Heart left ventricle (tissue), 13 donors: ENCODE measurements at regions not wholly inside any gene's neighbourhood (a gene's known extent, or its start where the extent isn't known, plus 50 kb on each side); places are given as distances from the start of the nearest gene placed in this dataset.

Experiments used
- POLR2A ChIP-seq, 2 donors: fragments of 450-650 bp; IDR thresholded peaks; one replicate each; pipeline ENCODE4 v1.6.1; 2017; ENCODE audit warnings: antibody characterized with exemption in 2 of 2, mild to moderate bottlenecking in 2 of 2, moderate library complexity in 2 of 2
- TF ChIP-seq, protein P1 (sequence below), 12 donors: fragments of 200-600 bp; sonication (generic) in 4 of 12; IDR thresholded peaks; one replicate each; pipeline versions ENCODE4 v1.5.0 to v1.8.0; 2018 to 2022; ENCODE audit warnings: antibody characterized with exemption in 12 of 12, mild to moderate bottlenecking in 5 of 12
- donor health status: ischemic (EF 13 %, LVEDD 7.1; RV severe dilation, severe dysfunction).
- donor health status: DM: no; HTN: yes; CAD: no.
- donor health status: DM: no; HTN: no; CAD: no.
- donor health status: ischemic (EF 25% LVEDD 6.9; RV normal size, moderate dysfunction).
- donor health status: ischemic (EF 25% LVEDD 5.7; RV mildly dilated, moderate dysfunction).
- donor health status: ischemic (EF 35%, LVEDD 5.7; RV mildly dilated, moderate dysfunction).
- donor health status: nonischemic (EF 11% LVEDD 7.7; RV severe dilation, severe dysfunction).
- donor health status: DM: yes; HTN: yes; CAD: no.
- donor health status: PGD.
- donor health status: ischemic (EF 29% LVEDD 5.4; RV normal size, mild dysfunction).
- donor health status: nonischemic (EF 23%, LVEDD 6.1; RV moderate dilation, normal function).

DNA sequence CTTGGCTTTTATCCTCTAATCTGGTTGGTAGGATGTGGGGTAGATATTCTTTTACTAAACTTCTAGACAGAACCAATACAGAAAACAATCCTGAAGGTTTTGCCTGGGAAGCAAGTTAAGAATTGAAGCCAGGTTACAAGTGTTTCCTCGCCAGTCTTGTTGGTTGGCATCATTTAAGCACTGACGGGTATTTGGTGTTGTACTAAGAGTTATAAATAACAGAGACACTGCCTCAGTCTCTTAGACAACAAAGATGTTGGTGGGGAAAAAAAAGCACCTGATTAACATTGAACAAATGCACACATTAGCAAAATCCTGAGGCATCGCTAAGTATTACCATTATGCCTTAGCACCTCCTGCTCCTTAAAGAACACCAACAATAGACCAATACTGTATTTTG lies 272.2 kb downstream of the BRINP2 start:
- TF ChIP-seq, protein P1, sequence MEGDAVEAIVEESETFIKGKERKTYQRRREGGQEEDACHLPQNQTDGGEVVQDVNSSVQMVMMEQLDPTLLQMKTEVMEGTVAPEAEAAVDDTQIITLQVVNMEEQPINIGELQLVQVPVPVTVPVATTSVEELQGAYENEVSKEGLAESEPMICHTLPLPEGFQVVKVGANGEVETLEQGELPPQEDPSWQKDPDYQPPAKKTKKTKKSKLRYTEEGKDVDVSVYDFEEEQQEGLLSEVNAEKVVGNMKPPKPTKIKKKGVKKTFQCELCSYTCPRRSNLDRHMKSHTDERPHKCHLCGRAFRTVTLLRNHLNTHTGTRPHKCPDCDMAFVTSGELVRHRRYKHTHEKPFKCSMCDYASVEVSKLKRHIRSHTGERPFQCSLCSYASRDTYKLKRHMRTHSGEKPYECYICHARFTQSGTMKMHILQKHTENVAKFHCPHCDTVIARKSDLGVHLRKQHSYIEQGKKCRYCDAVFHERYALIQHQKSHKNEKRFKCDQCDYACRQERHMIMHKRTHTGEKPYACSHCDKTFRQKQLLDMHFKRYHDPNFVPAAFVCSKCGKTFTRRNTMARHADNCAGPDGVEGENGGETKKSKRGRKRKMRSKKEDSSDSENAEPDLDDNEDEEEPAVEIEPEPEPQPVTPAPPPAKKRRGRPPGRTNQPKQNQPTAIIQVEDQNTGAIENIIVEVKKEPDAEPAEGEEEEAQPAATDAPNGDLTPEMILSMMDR (IDR thresholded peaks at IDR 0.05) = no peak
- no peak for TF ChIP-seq POLR2A (IDR thresholded peaks at IDR 0.05)
